HCT116 (cell line): ENCODE measurements at regions not wholly inside any gene's neighbourhood (a gene's known extent, or its start where the extent isn't known, plus 50 kb on each side); places are given as distances from the start of the nearest gene placed in this dataset.

Experiments used
- ATAC-seq: fragments of 200-7000 bp; cut with Tn5 transposase; 2 replicates; pipeline ENCODE4 v1.9.1; 2020; ENCODE audit warnings: mild to moderate bottlenecking, moderate library complexity
- BruUV-seq: library from RNA; stranded (reverse); fragments of 400-500 nt; replicated peaks from 2 replicates; lab custom pipeline; 2021; lab: Mats Ljungman, UMichigan
- CTCF ChIA-PET: fragments of 300-600 bp; sonication (Branson Sonifier 250); formaldehyde crosslinking; loops from one replicate; lab custom pipeline; 2021; ENCODE audit warnings: antibody characterized with exemption; lab: Charles Lee
- POLR2A ChIA-PET: fragments of 300-600, 350-600 bp; sonication (Branson Sonifier 250); formaldehyde crosslinking; loops from one replicate; lab custom pipeline; 2021; ENCODE audit warnings: antibody characterized with exemption; lab: Charles Lee
- RAD21 ChIA-PET, 2 experiments: fragments of 300-600 bp; sonication (Branson Sonifier 250); formaldehyde crosslinking; loops; one replicate each; lab custom pipeline; 2023; ENCODE audit warnings: low total read pairs in 2 of 2; ENCODE audit not compliant: uncharacterized antibody in 2 of 2, unreplicated experiment in 2 of 2, low non-redundant PET in 1 of 2; lab: Charles Lee
- DNase-seq: peaks from one replicate; pipeline ENCODE4 v3.0.0-alpha.2; 2010; ENCODE audit warnings: low read depth, low spot score
- H2AFZ ChIP-seq: fragments of 200-600 bp; shearing (Covaris generic), sonication (generic); 2 replicates; pipeline ENCODE4 v1.6.1; 2017; ENCODE audit warnings: low read depth, mixed run types, mixed read lengths, antibody characterized with exemption, low read length; ENCODE audit not compliant: poor library complexity, severe bottlenecking
- H3K27ac ChIP-seq: 2 replicates; pipeline ENCODE4 v1.5.1; 2012; ENCODE audit warnings: low read depth, low read length
- H3K27me3 ChIP-seq: fragments of 200-600 bp; sonication (generic); 2 replicates; pipeline ENCODE4 v1.6.1; 2016; ENCODE audit warnings: mixed run types, low read length, mixed read lengths; ENCODE audit not compliant: insufficient read depth
- H3K36me3 ChIP-seq, 2 experiments: fragments of 200-500 bp in 1 of 2; fragments of 200-600 bp in 1 of 2; sonication (Bioruptor generic) in 1 of 2; sonication (generic) in 1 of 2; 2 replicates each; pipeline versions ENCODE4 v1.5.1 to v1.6.1; 2014 to 2016; ENCODE audit warnings: low read length in 2 of 2, inconsistent platforms in 1 of 2, mixed read lengths in 1 of 2, mixed run types in 1 of 2; ENCODE audit not compliant: insufficient read depth in 2 of 2, control insufficient read depth in 1 of 2
- H3K4me1 ChIP-seq, 2 experiments: fragments of 200-600 bp in 1 of 2; sonication (generic) in 1 of 2; 2 replicates each; pipeline versions ENCODE4 v1.5.1 to v1.6.1; 2012 to 2017; ENCODE audit warnings: low read length in 2 of 2, inconsistent platforms in 1 of 2, mild to moderate bottlenecking in 1 of 2, mixed read lengths in 1 of 2, mixed run types in 1 of 2, moderate library complexity in 1 of 2; ENCODE audit not compliant: insufficient read depth in 2 of 2, control insufficient read depth in 1 of 2
- H3K4me2 ChIP-seq: fragments of 200-600 bp; sonication (generic); 2 replicates; pipeline ENCODE4 v1.6.1; 2017; ENCODE audit warnings: mixed run types, low read length, mixed read lengths
- H3K4me3 ChIP-seq, 2 experiments: fragments of 200-600 bp in 1 of 2; sonication (generic) in 1 of 2; replicated peaks in 1 of 2; 2 replicates each; pipeline ENCODE4 v1.5.1; 2011 to 2016; ENCODE audit warnings: low read length in 2 of 2, control low read depth in 1 of 2, low read depth in 1 of 2, mild to moderate bottlenecking in 1 of 2, mixed read lengths in 1 of 2, mixed run types in 1 of 2
- H3K79me2 ChIP-seq: fragments of 200-600 bp; sonication (generic); 2 replicates; pipeline ENCODE4 v1.6.1; 2017; ENCODE audit warnings: mild to moderate bottlenecking, mixed run types, low read length, moderate library complexity, mixed read lengths; ENCODE audit not compliant: insufficient read depth
- H3K9ac ChIP-seq: fragments of 200-600 bp; sonication (generic); 2 replicates; pipeline ENCODE4 v1.6.1; 2016; ENCODE audit warnings: low read length, mixed read lengths
- H3K9me2 ChIP-seq: fragments of 200-600 bp; sonication (generic), shearing (Covaris generic); 2 replicates; pipeline ENCODE4 v1.6.1; 2017; ENCODE audit warnings: mixed run types, mild to moderate bottlenecking, moderate library complexity; ENCODE audit not compliant: insufficient read depth
- H3K9me3 ChIP-seq, 2 experiments: fragments of 200-500 bp in 1 of 2; fragments of 200-600 bp in 1 of 2; sonication (Bioruptor generic) in 1 of 2; sonication (generic) in 1 of 2; 2 replicates each; pipeline ENCODE4 v1.6.1; 2014 to 2017; ENCODE audit warnings: low read length in 2 of 2, mixed read lengths in 2 of 2, inconsistent platforms in 1 of 2, low read depth in 1 of 2, mild to moderate bottlenecking in 1 of 2, mixed run types in 1 of 2, moderate library complexity in 1 of 2; ENCODE audit not compliant: control insufficient read depth in 1 of 2, insufficient read depth in 1 of 2
- H4K20me1 ChIP-seq: fragments of 200-600 bp; sonication (generic), shearing (Covaris generic); 2 replicates; pipeline ENCODE4 v1.6.1; 2017; ENCODE audit warnings: mixed run types, mild to moderate bottlenecking, moderate library complexity; ENCODE audit not compliant: insufficient read depth
- CBX3 ChIP-seq: IDR thresholded peaks from 2 replicates; pipeline ENCODE4 v1.6.1; 2012; ENCODE audit warnings: low read depth
- CEBPB ChIP-seq: IDR thresholded peaks from 2 replicates; pipeline ENCODE4 v1.6.1; 2012; ENCODE audit warnings: low read depth
- EGR1 ChIP-seq: IDR thresholded peaks from 2 replicates; pipeline ENCODE4 v1.6.1; 2012; ENCODE audit warnings: low read depth
- ELF1 ChIP-seq: IDR thresholded peaks from 2 replicates; pipeline ENCODE4 v1.6.1; 2012; ENCODE audit warnings: low read depth, borderline replicate concordance
- EZH2phosphoT487 ChIP-seq: fragments of 200-600 bp; IDR thresholded peaks from 2 replicates; pipeline ENCODE4 v1.6.1; 2018; ENCODE audit warnings: antibody characterized with exemption, borderline replicate concordance
- FOSL1 ChIP-seq: IDR thresholded peaks from 2 replicates; pipeline ENCODE4 v1.6.1; 2012; ENCODE audit warnings: low read depth
- MAX ChIP-seq: IDR thresholded peaks from 2 replicates; pipeline ENCODE4 v1.6.1; 2012
- POLR2A ChIP-seq: IDR thresholded peaks from 2 replicates; pipeline ENCODE4 v1.7.0; 2011; ENCODE audit warnings: borderline replicate concordance; ENCODE audit not compliant: insufficient read depth, insufficient read length; ENCODE audit errors: extremely low read depth
- RAD21 ChIP-seq: IDR thresholded peaks from 2 replicates; pipeline ENCODE4 v1.6.1; 2012; ENCODE audit warnings: low read depth, mild to moderate bottlenecking
- REST ChIP-seq: IDR thresholded peaks from 2 replicates; pipeline ENCODE4 v1.6.1; 2012; ENCODE audit warnings: low read depth
- SIN3A ChIP-seq: IDR thresholded peaks from 2 replicates; pipeline ENCODE4 v1.6.1; 2012; ENCODE audit warnings: low read depth
- SP1 ChIP-seq: IDR thresholded peaks from 2 replicates; pipeline ENCODE4 v1.6.1; 2012; ENCODE audit warnings: low read depth
- SRF ChIP-seq: IDR thresholded peaks from 2 replicates; pipeline ENCODE4 v1.6.1; 2012; ENCODE audit warnings: low read depth
- YY1 ChIP-seq: IDR thresholded peaks from 2 replicates; pipeline ENCODE4 v1.6.1; 2011; ENCODE audit warnings: low read length, low read depth, moderate library complexity, mild to moderate bottlenecking; ENCODE audit not compliant: insufficient replicate concordance; ENCODE audit errors: extremely low read depth
- ZBTB33 ChIP-seq: IDR thresholded peaks from 2 replicates; pipeline ENCODE4 v1.6.1; 2011; ENCODE audit warnings: mild to moderate bottlenecking, low read length, moderate library complexity; ENCODE audit not compliant: insufficient replicate concordance; ENCODE audit errors: extremely low read depth
- intact Hi-C: fragments of 100-400 bp; cut with micrococcal nuclease; formaldehyde crosslinking; loops from 2 replicates; pipeline ENCODE4 v1.10.0; 2022
- TF ChIP-seq, protein P1 (sequence below): IDR thresholded peaks from 2 replicates; pipeline ENCODE4 v1.6.1; 2012
- TF ChIP-seq, protein P2 (sequence below), 3 experiments: fragments of 200-600 bp in 1 of 3; sonication (generic) in 1 of 3; IDR thresholded peaks in 2 of 3; conservative IDR thresholded peaks in 1 of 3; 2 replicates each; pipeline ENCODE4 v1.5.1; 2012 to 2017; ENCODE audit warnings: low read depth in 2 of 3, low read length in 2 of 3, antibody characterized with exemption in 1 of 3, borderline replicate concordance in 1 of 3, control low read depth in 1 of 3, mild to moderate bottlenecking in 1 of 3, mixed read lengths in 1 of 3, mixed run types in 1 of 3, moderate library complexity in 1 of 3; ENCODE audit not compliant: insufficient read depth in 1 of 3

DNA sequence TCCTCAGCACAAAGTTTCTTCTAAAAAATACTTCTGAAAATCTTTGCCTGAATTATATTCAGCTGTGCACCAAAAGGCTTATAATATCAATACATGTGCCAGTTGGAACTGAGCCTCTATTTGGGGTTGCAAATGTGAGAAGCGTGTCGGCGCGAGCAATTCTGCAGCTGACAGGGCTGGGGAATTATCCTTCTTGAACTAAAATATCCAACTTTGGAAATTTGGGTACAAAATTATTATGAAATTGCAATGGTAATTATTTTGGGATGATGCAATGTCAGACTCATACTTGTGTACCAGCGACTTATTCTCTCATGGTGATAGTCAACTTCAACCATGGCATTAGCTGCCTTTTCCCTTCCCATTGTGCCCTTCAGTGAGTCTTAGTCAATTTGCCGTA, 507.0 kb upstream of the KLF6 start:
- Histone ChIP-seq H3K9me3 (no peaks in the 10 kb centered on the region), H3K9me2 (no peaks in the 10 kb centered on the region), H3K4me1 (no peaks in the 10 kb centered on the region), H3K9ac (no peak overlapping the region), H3K27ac (no peak overlapping the region), H2AFZ (no peak overlapping the region), H3K4me3 (no peak overlapping the region), H3K79me2 (no peaks in the 10 kb centered on the region), H3K36me3 (no peaks in the 10 kb centered on the region), H3K4me2 (no peak overlapping the region), H4K20me1 (no peaks in the 10 kb centered on the region), H3K27me3 (no peaks in the 10 kb centered on the region)
- RAD21 ChIA-PET: no interaction called here
- ATAC-seq (no peak), DNase-seq (no peak)
- TF ChIP-seq REST: no peak
- no peak for TF ChIP-seq FOSL1
- TF ChIP-seq, protein P1, sequence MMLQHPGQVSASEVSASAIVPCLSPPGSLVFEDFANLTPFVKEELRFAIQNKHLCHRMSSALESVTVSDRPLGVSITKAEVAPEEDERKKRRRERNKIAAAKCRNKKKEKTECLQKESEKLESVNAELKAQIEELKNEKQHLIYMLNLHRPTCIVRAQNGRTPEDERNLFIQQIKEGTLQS: no peak
- TF ChIP-seq MAX: no peak
- TF ChIP-seq SRF: no peak
- no peak for TF ChIP-seq CBX3
- no peak for TF ChIP-seq RAD21
- TF ChIP-seq, protein P2, sequence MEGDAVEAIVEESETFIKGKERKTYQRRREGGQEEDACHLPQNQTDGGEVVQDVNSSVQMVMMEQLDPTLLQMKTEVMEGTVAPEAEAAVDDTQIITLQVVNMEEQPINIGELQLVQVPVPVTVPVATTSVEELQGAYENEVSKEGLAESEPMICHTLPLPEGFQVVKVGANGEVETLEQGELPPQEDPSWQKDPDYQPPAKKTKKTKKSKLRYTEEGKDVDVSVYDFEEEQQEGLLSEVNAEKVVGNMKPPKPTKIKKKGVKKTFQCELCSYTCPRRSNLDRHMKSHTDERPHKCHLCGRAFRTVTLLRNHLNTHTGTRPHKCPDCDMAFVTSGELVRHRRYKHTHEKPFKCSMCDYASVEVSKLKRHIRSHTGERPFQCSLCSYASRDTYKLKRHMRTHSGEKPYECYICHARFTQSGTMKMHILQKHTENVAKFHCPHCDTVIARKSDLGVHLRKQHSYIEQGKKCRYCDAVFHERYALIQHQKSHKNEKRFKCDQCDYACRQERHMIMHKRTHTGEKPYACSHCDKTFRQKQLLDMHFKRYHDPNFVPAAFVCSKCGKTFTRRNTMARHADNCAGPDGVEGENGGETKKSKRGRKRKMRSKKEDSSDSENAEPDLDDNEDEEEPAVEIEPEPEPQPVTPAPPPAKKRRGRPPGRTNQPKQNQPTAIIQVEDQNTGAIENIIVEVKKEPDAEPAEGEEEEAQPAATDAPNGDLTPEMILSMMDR (IDR thresholded peaks at IDR 0.05 in 2 of 3, conservative IDR thresholded peaks at IDR 0.05 in 1 of 3; ENCODE audit: borderline replicate concordance in 1 of 3, insufficient read depth in 1 of 3, low read depth in 2 of 3, low read length in 2 of 3): no peak
- TF ChIP-seq EGR1: no peak
- TF ChIP-seq ELF1: no peak
- TF ChIP-seq SIN3A: no peak
- TF ChIP-seq EZH2phosphoT487: no peak
- no peak for TF ChIP-seq POLR2A
- no peak for TF ChIP-seq CEBPB
- no peak for TF ChIP-seq YY1
- no peak for TF ChIP-seq ZBTB33
- no peak for TF ChIP-seq SP1
- intact Hi-C loops: no loop called here
- POLR2A ChIA-PET: no interaction called here
- no TSS peak for BruUV-seq
- CTCF ChIA-PET: no interaction called here
